GM23248 (cell line): ENCODE measurements at regions not wholly inside any gene's neighbourhood (a gene's known extent, or its start where the extent isn't known, plus 50 kb on each side); places are given as distances from the start of the nearest gene placed in this dataset.

Experiments
- DNase-seq: peaks from one replicate; pipeline ENCODE4 v3.0.0-alpha.2; 2015
- H2AFZ ChIP-seq: fragments of 200-600 bp; sonication (generic); 2 replicates; pipeline ENCODE4 v1.6.1; 2016; ENCODE audit warnings: antibody characterized with exemption
- H3F3A ChIP-seq: fragments of 200-600 bp; sonication (generic); 2 replicates; pipeline ENCODE4 v1.6.1; 2016; ENCODE audit warnings: mild to moderate bottlenecking, antibody characterized with exemption, mixed run types; ENCODE audit not compliant: insufficient read depth
- H3K27ac ChIP-seq: fragments of 200-600 bp; sonication (generic); 2 replicates; pipeline ENCODE4 v1.5.1; 2016; ENCODE audit warnings: mild to moderate bottlenecking
- H3K27me3 ChIP-seq: fragments of 200-600 bp; sonication (generic); replicated peaks from 2 replicates; pipeline ENCODE4 v1.6.1; 2016; ENCODE audit warnings: mild to moderate bottlenecking; ENCODE audit not compliant: insufficient read depth
- H3K36me3 ChIP-seq: fragments of 200-600 bp; sonication (generic); 2 replicates; pipeline ENCODE4 v1.6.1; 2016; ENCODE audit warnings: low read depth, mild to moderate bottlenecking
- H3K4me1 ChIP-seq: fragments of 200-600 bp; sonication (generic); 2 replicates; pipeline ENCODE4 v1.6.1; 2016; ENCODE audit warnings: mild to moderate bottlenecking; ENCODE audit not compliant: insufficient read depth
- H3K4me2 ChIP-seq: fragments of 200-600 bp; sonication (generic); one replicate; pipeline ENCODE4 v1.6.1; 2016; ENCODE audit warnings: mild to moderate bottlenecking; ENCODE audit not compliant: unreplicated experiment
- H3K4me3 ChIP-seq: fragments of 200-600 bp; sonication (generic); 2 replicates; pipeline ENCODE4 v1.5.1; 2016; ENCODE audit warnings: mild to moderate bottlenecking
- H3K79me2 ChIP-seq: fragments of 200-600 bp; sonication (generic); 2 replicates; pipeline ENCODE4 v1.6.1; 2016; ENCODE audit warnings: mild to moderate bottlenecking; ENCODE audit not compliant: insufficient read depth
- H3K9ac ChIP-seq: fragments of 200-600 bp; sonication (generic); 2 replicates; pipeline ENCODE4 v1.6.1; 2016; ENCODE audit warnings: mild to moderate bottlenecking
- H3K9me2 ChIP-seq: fragments of 200-600 bp; sonication (generic); 2 replicates; pipeline ENCODE4 v1.6.1; 2016; ENCODE audit warnings: mixed run types, mild to moderate bottlenecking, moderate library complexity; ENCODE audit not compliant: insufficient read depth
- H3K9me3 ChIP-seq: fragments of 200-600 bp; sonication (generic); one replicate; pipeline ENCODE4 v1.6.1; 2017; ENCODE audit warnings: low read depth
- H4K20me1 ChIP-seq: fragments of 200-600 bp; sonication (generic); 2 replicates; pipeline ENCODE4 v1.6.0; 2016; ENCODE audit not compliant: insufficient read depth
- EZH2 ChIP-seq: fragments of 200-600 bp; sonication (generic); IDR thresholded peaks from 2 replicates; pipeline ENCODE4 v1.6.1; 2018; ENCODE audit warnings: antibody characterized with exemption, mild to moderate bottlenecking; ENCODE audit not compliant: insufficient read depth, poor library complexity, severe bottlenecking
- EZH2phosphoT487 ChIP-seq: fragments of 200-600 bp; sonication (generic); IDR thresholded peaks from 2 replicates; pipeline ENCODE4 v1.6.1; 2018; ENCODE audit warnings: antibody characterized with exemption, moderate library complexity, mild to moderate bottlenecking, low read depth; ENCODE audit not compliant: insufficient read depth
- WGBS, 2 experiments: methylation state at CpG; one replicate each; pipeline ENCODE4 v1.1.6; 2015 to 2017; ENCODE audit warnings: low lambda C conversion rate in 2 of 2, low coverage in 1 of 2; ENCODE audit errors: missing lambda C conversion rate in 2 of 2; 5-methylcytosine and 5-hydroxymethylcytosine counted together
- in situ Hi-C: fragments of 300-500 bp; cut with MboI; formaldehyde crosslinking; loops from 2 replicates; pipeline ENCODE4 v1.15.0; 2020

DNA sequence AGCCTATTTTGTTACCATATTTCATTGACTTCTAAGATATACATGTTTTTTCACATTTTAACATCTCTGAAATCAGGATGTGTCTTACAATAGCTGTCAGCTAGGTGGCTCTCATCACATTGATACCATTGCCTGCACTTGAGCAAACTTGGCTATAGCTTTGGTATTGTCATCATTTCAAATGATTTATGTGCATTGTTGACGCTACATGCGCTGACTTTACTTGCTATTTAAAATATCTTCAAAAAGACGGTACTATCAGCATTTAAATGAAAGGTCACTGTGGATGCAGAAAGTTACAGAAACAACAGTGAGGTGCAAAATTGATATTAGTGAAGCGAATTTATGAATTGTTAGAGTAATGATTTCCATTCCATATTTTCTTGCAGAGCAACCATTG, 54.0 kb upstream of the ABHD2 start:
- Histone ChIP-seq H3K79me2 (no peaks in the 10 kb centered on the region), H3K27me3 (no peaks in the 10 kb centered on the region), H3K27ac (no peak overlapping the region), H3K4me3 (no peak overlapping the region), H3K36me3 (no peaks in the 10 kb centered on the region), H3K4me2 (no peak overlapping the region), H3K9ac (no peak overlapping the region), H3F3A (0 out of 2 replicates have a peak, but pooled peaks cover 5% of the 10 kb centered on the region), H3K9me2 (no peaks in the 10 kb centered on the region), H3K4me1 (0 out of 2 replicates have a peak, but pooled peaks cover 5% of the 10 kb centered on the region), H3K9me3 (no peaks in the 10 kb centered on the region), H4K20me1 (no peaks in the 10 kb centered on the region), H2AFZ (no peak overlapping the region)
- TF ChIP-seq EZH2 (no peak), EZH2phosphoT487 (no peak)
- in situ Hi-C loops = no loop called here
- DNase-seq = peak; percentile 52
- 33 to 35% methylated on average over 4 of the region's 4 CpGs for WGBS, 2 experiments

DNA sequence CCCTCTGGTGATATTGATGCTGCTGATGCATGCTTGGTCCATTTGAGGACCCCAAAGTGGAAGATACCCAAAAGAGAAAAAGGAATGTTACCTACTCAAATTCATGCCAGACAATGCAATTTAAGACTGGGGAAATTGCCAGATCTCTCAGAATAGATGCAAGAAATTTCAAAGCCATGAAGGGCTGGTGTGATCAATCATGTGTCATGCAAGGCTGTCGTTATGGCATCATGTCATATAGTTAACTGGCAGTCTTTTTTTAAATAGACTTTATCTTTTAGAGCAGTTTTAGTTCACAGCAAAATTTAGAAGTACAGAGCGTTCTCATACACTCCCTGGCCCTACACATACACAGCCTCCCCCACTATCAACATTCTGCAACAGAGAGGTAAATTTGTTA, 53.1 kb upstream of the ABHD2 start:
- Histone ChIP-seq H3K4me3 (no peak overlapping the region), H2AFZ (no peak overlapping the region), H3K36me3 (no peaks in the 10 kb centered on the region), H3K4me1 (0 out of 2 replicates have a peak, but pooled peaks cover 4% of the 10 kb centered on the region), H3K9ac (no peak overlapping the region), H3K9me2 (no peaks in the 10 kb centered on the region), H3K79me2 (no peaks in the 10 kb centered on the region), H3K27ac (no peak overlapping the region), H3K4me2 (no peak overlapping the region), H4K20me1 (no peaks in the 10 kb centered on the region), H3F3A (0 out of 2 replicates have a peak, but pooled peaks cover 2% of the 10 kb centered on the region), H3K27me3 (no peaks in the 10 kb centered on the region), H3K9me3 (no peaks in the 10 kb centered on the region)
- 50 to 60% methylated on average over 2 of the region's 2 CpGs for WGBS, 2 experiments
- in situ Hi-C loops = no loop called here
- no peak for DNase-seq
- TF ChIP-seq EZH2 = no peak
- no peak for TF ChIP-seq EZH2phosphoT487

- Histone ChIP-seq H3K4me3 (no peak overlapping the region), H3K4me2 (no peak overlapping the region), H2AFZ (no peak overlapping the region), H3K27ac (no peak overlapping the region), H3K9ac (no peak overlapping the region), H4K20me1 (no peaks in the 10 kb centered on the region), H3K36me3 (no peaks in the 10 kb centered on the region), H3K9me2 (no peaks in the 10 kb centered on the region), H3K27me3 (no peaks in the 10 kb centered on the region), H3K4me1 (no peaks in the 10 kb centered on the region), H3F3A (no peaks in the 10 kb centered on the region), H3K9me3 (no peaks in the 10 kb centered on the region), H3K79me2 (no peaks in the 10 kb centered on the region)
- 83 to 92% methylated on average over 2 of the region's 2 CpGs for WGBS, 2 experiments
- no peak for DNase-seq
- no peak for TF ChIP-seq EZH2
- no peak for TF ChIP-seq EZH2phosphoT487
- in situ Hi-C loops = no loop called here
These were observed 52.6 kb upstream of the ABHD2 start for GRCh38 chr15:89035658-89036057.

DNA sequence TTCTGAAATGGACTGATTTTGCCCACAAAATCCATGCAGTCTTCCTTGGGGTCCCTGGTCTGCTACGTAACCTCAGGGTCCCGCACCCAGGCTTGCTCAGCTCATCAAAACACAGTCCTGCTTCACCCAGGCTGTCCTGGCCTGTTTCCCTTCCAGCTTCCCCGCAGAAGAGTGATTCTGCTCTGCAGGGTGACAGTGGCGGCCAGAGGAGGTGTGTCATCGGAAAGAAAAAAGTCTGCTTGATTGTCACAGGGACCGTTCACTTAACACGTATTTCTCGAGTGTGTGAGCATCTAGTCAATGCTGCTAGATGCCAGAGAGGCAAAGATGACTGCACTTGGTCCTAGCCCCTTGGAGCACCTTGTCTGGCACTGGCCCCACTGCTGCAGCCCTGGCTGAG, 50.1 kb upstream of the ABHD2 start:
- Histone ChIP-seq H3K4me3 (no peak overlapping the region), H3F3A (no peaks in the 10 kb centered on the region), H3K36me3 (no peaks in the 10 kb centered on the region), H3K9ac (no peak overlapping the region), H3K27ac (no peak overlapping the region), H3K4me1 (no peaks in the 10 kb centered on the region; the same call in 1 of the 2 replicates), H3K9me2 (no peaks in the 10 kb centered on the region), H4K20me1 (no peaks in the 10 kb centered on the region), H2AFZ (no peak overlapping the region), H3K79me2 (no peaks in the 10 kb centered on the region), H3K4me2 (no peak overlapping the region), H3K27me3 (no peaks in the 10 kb centered on the region), H3K9me3 (no peaks in the 10 kb centered on the region)
- no peak for DNase-seq
- in situ Hi-C loops = no loop called here
- WGBS, 2 experiments = 74 to 75% methylated on average over 8 of the region's 8 CpGs
- TF ChIP-seq EZH2 = no peak
- no peak for TF ChIP-seq EZH2phosphoT487
